ENCODE measurements at regions not wholly inside any gene's neighbourhood (a gene's known extent, or its start where the extent isn't known, plus 50 kb on each side); places are given as distances from the start of the nearest gene placed in this dataset.

GRCh38 chr5:174191850-174192655 is 146.5 kb downstream of the NSG2 start:
- no peak for DNase-seq

GRCh38 chr5:174192901-174193300 is 147.4 kb downstream of the NSG2 start:
- DNase-seq, result no peak

GRCh38 chr5:174195517-174195916 is 150.0 kb downstream of the NSG2 start:
- DNase-seq, result no peak

- DNase-seq, result no peak
These were observed 152.4 kb downstream of the NSG2 start for GRCh38 chr5:174197929-174198328.

DNA sequence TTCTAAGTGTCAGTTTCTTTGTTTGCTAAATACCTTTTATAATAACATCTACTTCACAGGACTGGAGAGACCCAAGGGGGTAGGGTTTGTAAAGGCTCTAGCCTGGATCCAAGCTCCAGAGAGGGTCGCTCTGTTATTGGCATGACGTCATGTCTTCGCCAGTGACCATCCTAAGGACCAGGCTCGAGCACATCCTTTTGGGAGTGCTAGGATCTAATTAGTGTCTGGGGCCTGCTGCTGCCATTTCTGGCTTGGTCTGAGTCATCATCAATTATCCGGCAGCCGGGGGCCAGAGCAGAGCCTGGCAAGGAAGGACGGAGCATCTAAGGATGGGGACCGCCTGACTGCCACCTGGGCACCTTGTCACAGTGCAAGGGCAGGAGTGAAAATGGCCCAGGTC is 153.0 kb downstream of the NSG2 start:
- DNase-seq, result no peak

DNA sequence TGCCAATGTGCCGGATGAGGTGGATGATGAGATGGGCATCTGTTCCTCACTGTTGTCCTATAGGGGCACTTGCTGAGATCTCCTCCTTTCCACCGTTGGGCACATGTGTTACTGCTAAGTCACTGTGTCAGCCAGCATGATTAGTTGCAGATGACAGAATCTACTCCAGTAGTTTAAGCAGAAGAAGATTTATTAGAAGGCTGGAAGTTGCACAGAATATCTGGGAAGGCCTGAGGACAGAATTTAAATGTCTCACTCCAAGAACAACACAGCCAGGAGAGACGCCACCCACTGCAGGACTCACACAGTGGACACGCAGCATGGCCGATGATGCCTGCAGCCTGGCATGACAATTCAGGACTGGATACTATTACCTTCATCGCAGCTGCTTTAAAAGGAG is 157.5 kb downstream of the NSG2 start:
- DNase-seq, result no peak

- DNase-seq, result no peak
These were observed 159.2 kb downstream of the NSG2 start for GRCh38 chr5:174204535-174205313.

GRCh38 chr5:174205939-174206338 is 160.4 kb downstream of the NSG2 start:
- DNase-seq, result no peak

DNA sequence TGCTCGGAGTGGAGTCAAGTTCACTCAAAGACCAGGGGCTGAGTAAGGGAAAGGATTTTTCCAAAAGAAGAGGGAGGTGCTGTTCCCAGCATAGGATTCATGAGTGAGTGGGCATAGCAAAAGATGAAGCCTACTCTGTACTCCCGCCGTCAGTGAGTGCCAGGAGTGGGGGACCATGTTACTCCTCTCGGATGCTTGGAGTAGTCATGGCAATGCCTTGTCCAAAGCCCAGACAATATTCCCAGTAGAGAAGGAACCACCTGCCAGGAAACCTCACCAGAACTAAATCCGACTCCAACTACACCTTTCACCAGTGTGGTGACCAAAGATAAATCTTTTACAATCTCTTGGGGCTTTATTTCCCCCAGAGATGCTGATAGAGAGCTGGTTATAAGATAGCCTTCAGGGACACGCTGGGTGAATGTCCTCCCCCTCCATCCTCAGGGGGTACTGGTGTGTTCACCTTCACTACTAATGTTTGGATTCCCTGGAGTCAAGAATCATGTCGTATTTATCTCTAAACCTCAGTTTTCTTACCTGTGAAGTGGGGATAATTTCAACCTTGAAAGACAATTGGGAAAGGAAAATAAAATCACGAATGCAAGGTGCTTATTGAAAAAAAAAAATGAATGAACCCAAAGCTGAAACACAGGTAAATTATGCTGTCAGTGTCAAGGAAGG is 165.2 kb downstream of the NSG2 start:
- no peak for DNase-seq

DNA sequence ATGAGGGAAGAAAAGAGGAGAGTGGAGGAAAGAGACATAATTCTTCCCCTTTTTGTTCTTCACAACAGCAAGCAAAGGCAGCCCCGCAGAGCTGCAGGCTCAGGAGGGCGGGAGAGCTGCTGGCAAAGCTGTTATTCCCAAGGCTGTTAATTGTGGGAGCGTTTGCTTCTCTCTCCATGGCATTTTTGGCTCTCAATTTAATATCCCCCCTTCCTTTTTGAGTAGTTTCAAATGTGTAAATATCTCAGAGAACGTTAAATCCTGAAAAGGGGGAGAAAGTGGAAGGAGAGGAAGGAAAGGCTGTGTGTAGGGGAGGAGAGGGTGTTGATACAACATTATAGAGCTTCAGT is 165.7 kb downstream of the NSG2 start:
- DNase-seq, result no peak

DNA sequence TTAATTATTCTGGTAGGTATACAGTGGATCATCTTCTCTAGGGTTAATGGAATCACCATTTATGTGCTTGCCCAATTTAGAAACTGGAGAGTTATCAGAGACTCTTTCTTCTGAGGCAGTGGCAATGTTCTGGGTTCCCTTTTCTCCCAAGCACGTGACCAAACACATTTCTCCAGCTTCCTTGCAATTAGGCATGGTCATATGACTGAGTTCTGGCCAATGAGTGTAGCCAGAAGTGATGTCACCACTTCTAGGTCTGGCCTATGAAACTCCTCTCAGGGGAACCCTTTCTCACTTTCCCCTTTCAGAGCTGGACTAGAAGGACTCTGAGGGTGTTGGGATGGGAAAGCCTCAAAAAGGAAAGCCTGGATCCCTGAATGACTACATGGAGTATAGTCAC is 172.0 kb downstream of the NSG2 start:
- no peak for DNase-seq

- no peak for DNase-seq
These were observed 172.7 kb downstream of the NSG2 start for GRCh38 chr5:174218162-174218561.

DNA sequence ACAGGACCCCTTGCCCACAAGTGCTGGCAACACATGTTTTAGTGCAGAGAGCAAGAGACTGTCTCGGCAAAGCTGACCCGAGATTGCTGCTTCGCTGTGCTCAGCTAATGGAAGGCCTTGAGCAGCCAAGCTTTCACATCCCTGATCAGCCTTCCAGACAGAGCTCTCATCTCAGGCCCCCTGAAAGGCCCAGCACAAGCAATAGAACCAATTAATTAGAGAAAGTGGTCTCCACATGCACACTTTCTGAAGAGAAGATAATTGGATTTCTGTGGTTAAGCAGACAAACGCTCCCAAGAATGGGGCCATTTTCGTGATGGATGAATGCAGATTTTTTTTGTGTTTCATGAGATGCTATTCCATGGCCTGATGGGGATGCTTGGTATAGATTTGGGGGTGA is 174.9 kb downstream of the NSG2 start:
- DNase-seq, result no peak

DNA sequence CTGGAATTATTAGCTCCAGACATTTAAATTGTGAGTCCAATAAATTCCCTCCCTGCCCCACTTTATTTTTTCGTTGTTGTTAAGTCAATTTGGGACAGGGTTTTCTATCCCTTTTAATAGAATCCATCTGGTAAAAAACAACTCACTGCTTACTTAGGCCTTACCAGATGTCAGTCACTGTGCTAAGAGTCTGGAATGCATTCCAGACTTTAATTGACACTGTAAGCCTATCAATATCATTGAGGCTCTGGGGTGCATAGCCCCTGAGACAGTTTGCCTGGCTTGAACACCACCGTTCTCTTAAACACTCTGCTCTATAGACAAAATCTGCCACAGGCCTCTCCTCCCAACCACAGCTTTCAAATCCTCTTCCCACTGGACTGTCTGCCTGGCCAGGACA is 175.9 kb downstream of the NSG2 start:
- no peak for DNase-seq

DNA sequence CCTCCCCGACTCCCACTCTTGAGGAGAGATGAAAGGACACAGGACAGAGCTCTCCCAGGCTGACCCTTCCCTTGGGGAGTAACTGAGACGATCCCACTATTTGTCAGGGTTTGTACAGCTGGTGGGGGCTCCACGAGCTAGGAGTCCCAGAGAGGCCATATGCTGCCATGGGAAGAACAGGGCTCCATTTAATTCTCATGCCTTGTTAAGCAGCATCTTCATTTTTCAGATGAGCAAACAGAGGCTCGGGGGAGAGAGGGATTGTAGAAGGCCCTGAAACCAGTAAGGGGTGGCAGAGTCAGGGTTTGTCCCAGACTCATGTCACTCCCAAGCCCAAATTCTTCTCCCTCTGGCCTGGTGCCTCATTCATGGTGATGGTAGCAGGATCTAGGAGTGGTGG is 176.4 kb downstream of the NSG2 start:
- DNase-seq, result no peak

DNA sequence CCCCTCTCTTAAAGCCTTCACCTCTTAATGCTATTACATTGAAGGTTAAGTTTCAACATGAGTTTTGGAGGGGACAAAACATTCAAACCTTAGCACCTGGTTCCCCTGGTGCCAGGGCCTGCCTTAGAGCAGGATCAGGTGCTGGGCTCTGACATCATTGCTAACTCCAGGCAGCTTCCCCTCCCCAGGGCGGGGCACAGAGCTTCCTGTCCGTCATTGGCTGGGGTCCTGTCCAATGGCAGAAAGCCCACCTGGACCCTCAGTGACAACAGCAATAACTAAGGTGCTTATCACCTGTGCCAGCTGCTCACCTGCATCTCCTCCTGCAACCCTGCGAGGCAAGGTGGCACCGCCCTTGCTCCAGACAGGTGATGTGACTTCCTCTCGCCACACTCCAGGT is 177.4 kb downstream of the NSG2 start:
- no peak for DNase-seq

DNA sequence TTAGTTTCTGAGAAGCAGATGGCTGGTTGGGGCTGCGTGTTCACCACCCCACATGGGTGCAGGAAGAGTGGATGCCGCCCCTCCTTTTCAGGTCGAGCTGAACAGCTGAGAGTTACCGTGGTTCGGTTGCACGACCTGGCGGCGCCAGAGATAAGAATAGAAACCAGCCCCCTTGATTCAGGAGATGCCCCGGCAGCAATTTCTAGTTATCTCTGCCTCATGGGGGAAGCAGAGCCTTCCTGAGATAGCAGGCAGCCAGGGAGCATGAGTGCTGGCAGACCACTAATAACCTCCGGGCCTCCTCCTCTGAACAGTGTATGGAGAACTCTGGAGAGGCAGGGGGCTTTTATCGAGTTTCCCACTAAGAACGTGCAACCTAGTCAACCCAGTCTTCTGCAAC is 177.8 kb downstream of the NSG2 start:
- DNase-seq, result no peak

GRCh38 chr5:174229068-174229467 is 183.6 kb downstream of the NSG2 start:
- DNase-seq, result no peak

- no peak for DNase-seq
These were observed 184.2 kb downstream of the NSG2 start for GRCh38 chr5:174229514-174230370.

DNA sequence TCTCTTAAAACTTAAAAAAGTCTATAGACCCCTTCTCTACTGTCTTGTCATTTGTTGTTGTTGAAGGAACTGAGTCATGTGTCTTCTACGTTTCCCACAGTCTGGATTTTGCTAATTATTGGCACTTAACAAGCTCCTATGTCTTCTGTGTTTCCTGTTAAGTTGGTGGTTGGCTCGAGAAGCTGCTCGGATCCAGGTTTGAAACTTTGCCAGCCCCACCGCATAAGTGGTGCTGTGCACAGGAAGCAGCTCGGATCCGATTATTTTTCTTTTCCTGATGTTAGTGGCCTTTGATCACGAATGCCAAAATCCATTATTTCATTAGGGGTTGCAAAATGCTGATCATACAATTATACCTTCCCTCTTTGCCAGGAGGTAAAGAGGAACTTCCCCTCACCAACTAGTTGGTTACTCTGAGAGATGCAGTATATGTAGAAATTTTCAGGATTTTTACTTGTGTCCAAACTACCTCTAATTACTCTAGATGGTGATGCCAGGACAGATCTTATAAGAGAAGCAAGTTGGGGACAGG is 186.5 kb downstream of the NSG2 start:
- DNase-seq, result no peak

DNA sequence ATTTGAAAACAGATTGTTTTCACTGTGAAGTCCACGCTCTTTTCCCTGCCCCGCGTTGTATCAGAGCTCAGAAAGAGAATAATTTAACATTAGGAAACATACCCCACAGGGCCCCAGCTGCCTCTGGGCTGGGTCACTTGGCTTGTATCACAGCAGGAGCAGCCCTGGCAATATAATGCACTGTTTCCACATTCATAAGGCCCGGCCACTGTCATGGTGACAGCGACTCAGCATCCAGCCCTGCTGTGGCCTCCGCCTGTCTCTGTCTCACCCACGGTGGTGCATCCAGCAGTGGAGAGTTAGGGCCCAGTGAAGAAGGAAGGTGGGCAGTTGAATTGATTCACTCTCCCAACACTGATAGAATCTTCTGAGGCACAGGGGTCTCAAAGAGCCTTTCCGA is 188.9 kb downstream of the NSG2 start:
- no peak for DNase-seq

GRCh38 chr5:174235221-174236011 is 189.9 kb downstream of the NSG2 start:
- no peak for DNase-seq

Measured in CD4-positive, alpha-beta T cell treated with Interleukin-21 for 1 hour (primary cell).